Neural cell (in vitro differentiated cells): ENCODE measurements at regions not wholly inside any gene's neighbourhood (a gene's known extent, or its start where the extent isn't known, plus 50 kb on each side); places are given as distances from the start of the nearest gene placed in this dataset.

Experiments
- CTCF ChIP-seq: fragments of 450-650 bp; IDR thresholded peaks from 2 replicates; pipeline ENCODE4 v1.5.1; 2014; ENCODE audit warnings: antibody characterized with exemption, mild to moderate bottlenecking, moderate library complexity; ENCODE audit not compliant: poor library complexity, severe bottlenecking
- EP300 ChIP-seq: fragments of 450-650 bp; conservative IDR thresholded peaks from 2 replicates; pipeline ENCODE4 v1.6.1; 2014; ENCODE audit warnings: antibody characterized with exemption, mild to moderate bottlenecking, moderate library complexity; ENCODE audit not compliant: poor library complexity, severe bottlenecking
- EZH2 ChIP-seq: fragments of 200-600, 300-800 bp; shearing (Covaris generic), sonication (generic); IDR thresholded peaks from 2 replicates; pipeline ENCODE4 v1.6.1; 2014; ENCODE audit warnings: antibody characterized with exemption, low read length, borderline replicate concordance, mild to moderate bottlenecking; ENCODE audit not compliant: insufficient read depth, poor library complexity, severe bottlenecking
- MXI1 ChIP-seq: fragments of 450-650 bp; conservative IDR thresholded peaks from 2 replicates; pipeline ENCODE4 v1.6.1; 2014; ENCODE audit warnings: antibody characterized with exemption, mild to moderate bottlenecking; ENCODE audit not compliant: poor library complexity, severe bottlenecking
- POLR2AphosphoS5 ChIP-seq: IDR thresholded peaks from 2 replicates; pipeline ENCODE4 v1.6.1; 2012
- SMC3 ChIP-seq: fragments of 450-650 bp; conservative IDR thresholded peaks from 2 replicates; pipeline ENCODE4 v1.6.1; 2014; ENCODE audit warnings: antibody characterized with exemption, mild to moderate bottlenecking, moderate library complexity; ENCODE audit not compliant: poor library complexity
- TAF1 ChIP-seq: IDR thresholded peaks from 2 replicates; pipeline ENCODE4 v1.6.1; 2012; ENCODE audit warnings: low read depth
- TF ChIP-seq, protein P1 (sequence below): IDR thresholded peaks from 2 replicates; pipeline ENCODE4 v1.6.1; 2012; ENCODE audit warnings: borderline replicate concordance

GRCh38 chr13:80101040-80101439 lies 239.9 kb downstream of the SPRY2 start:
- TF ChIP-seq MXI1 (no peak), EP300 (no peak), CTCF (no peak), EZH2 (no peak), POLR2AphosphoS5 (no peak), SMC3 (no peak), TAF1 (no peak)
- TF ChIP-seq, protein P1, sequence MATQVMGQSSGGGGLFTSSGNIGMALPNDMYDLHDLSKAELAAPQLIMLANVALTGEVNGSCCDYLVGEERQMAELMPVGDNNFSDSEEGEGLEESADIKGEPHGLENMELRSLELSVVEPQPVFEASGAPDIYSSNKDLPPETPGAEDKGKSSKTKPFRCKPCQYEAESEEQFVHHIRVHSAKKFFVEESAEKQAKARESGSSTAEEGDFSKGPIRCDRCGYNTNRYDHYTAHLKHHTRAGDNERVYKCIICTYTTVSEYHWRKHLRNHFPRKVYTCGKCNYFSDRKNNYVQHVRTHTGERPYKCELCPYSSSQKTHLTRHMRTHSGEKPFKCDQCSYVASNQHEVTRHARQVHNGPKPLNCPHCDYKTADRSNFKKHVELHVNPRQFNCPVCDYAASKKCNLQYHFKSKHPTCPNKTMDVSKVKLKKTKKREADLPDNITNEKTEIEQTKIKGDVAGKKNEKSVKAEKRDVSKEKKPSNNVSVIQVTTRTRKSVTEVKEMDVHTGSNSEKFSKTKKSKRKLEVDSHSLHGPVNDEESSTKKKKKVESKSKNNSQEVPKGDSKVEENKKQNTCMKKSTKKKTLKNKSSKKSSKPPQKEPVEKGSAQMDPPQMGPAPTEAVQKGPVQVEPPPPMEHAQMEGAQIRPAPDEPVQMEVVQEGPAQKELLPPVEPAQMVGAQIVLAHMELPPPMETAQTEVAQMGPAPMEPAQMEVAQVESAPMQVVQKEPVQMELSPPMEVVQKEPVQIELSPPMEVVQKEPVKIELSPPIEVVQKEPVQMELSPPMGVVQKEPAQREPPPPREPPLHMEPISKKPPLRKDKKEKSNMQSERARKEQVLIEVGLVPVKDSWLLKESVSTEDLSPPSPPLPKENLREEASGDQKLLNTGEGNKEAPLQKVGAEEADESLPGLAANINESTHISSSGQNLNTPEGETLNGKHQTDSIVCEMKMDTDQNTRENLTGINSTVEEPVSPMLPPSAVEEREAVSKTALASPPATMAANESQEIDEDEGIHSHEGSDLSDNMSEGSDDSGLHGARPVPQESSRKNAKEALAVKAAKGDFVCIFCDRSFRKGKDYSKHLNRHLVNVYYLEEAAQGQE = no peak
